Activated gamma-delta T cell (primary cell): ENCODE measurements at regions not wholly inside any gene's neighbourhood (a gene's known extent, or its start where the extent isn't known, plus 50 kb on each side); places are given as distances from the start of the nearest gene placed in this dataset.

Experiments used
- DNase-seq: peaks from one replicate; lab custom pipeline; 2025; lab: John Stamatoyannopoulos, UW

DNA sequence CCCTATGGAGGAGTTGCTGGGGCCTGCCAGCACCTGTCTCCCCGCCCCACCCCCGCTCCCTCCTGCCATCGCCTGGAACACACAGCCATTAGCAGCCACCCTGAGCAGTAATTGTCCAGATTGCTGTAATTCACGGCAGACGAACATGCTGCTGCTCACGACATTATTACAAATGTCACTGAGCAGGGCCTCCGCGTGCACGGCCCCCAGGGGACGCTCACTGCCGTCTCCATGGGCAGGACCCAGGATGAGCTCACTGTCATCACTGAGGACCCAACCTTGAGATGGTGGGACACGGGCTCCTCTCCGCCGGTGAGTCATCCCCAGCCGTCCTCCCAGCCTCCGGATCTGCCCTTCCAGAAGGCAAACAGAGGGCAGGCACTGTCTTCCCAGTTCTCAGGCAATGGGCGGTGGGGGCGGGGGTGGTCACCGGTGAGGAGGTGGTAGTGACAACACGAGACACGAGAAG is 100.4 kb downstream of the RFLNA start:
- no peak for DNase-seq

DNA sequence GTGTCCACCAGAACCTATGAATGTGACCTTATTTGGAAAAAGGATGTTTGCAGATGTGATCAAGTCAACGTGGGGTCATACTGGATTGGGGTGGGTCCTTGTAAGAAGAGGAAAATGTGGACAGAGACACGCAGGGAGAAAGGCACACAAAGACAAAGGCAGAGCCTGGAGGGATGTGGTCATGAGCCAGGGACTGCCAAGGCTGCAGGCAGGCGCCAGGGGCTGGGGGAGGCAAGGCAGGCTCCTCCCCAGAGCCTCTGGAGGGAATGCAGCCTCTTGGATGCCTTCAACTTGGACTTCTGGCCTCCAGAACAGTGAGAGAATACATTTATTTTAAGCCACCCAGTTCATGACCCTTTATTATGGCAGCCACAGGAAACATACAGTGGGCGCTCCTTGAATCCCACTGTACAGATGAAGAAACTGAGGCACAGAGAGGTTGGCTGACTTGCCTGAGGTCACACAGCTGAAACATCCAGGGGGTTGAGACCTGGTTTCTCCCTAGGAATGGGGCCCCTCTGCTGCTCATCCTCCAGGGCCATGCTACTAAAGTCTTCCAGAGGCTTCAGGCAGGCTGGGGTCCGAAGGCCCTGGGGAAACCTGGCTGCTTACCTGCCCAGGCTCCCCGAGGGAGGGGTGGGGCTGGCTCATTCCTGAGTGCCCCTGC is 99.7 kb downstream of the RFLNA start:
- no peak for DNase-seq

DNA sequence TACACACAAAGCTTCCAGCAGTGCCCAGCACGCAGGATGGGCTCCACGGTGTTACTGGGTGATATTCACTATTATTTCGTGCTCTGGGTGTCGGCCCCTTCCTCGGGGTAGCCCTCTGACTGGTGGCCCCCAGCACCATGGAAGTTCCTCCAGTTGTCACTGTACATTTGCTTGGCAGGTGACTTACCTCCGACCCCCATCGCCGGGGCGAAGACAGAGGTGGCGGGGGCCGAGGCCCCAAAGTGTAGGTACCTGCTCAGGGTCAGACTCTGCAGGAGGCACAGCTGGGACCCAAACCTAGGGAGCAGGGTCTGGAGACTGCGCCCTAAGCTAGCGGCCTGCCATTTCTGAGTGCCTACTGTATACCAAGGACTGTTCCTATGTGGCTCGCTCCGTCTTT is 98.9 kb downstream of the RFLNA start:
- no peak for DNase-seq

DNA sequence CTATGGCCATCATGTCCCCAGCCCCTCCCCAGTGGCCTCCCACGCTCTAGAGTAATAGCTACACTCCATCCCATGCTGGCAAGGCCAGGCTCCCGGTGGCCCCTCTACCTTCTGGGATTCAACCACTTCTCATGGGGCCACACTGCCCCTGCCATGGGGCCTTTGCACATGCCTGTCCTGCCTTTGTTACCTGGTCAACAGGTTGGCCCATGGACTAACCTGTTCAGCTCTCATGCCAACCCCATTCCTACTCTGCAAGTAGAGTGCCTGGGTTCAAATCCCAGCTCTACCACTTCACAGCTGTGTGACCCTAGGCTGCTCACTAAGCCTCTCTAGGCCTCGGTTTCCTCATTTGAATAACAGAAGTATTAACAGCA is 98.5 kb downstream of the RFLNA start:
- no peak for DNase-seq

DNA sequence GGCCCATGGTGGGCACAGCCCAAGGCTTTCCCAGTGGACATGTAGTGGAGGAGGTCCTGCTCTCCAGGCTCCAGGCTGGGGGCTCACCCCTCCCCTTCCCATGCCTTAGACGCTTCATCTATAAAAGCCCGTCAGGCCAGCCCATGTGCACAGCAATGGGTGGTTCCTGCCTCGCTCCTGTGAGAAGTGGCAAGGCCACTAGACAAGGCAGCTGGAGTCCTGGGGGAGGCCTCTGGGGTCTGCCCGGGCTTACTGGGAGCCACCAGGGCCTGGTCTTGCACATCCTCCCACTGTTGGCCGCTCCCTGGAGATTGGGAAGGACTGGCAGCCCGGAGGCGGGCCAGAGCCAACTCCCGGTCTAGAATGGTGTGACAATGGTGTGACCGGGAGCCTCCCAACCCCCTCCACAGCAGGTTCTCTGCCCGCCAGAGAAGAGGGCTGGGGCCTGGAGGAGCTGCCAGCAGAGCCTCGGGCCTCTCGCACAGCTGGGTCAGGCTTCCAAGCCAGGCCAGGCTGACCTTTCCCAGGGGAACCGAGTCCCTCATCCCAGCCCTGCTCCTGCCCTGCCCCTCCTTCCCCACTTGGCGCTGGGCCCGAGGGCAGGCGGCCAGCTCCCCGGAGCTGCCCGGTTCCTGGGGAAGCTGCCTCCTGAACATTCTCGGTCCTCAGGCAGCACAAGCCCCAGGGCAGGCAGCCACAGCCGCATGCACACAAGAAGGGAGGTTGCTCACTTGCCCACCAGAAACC is 97.9 kb downstream of the RFLNA start:
- DNase-seq = no peak

DNA sequence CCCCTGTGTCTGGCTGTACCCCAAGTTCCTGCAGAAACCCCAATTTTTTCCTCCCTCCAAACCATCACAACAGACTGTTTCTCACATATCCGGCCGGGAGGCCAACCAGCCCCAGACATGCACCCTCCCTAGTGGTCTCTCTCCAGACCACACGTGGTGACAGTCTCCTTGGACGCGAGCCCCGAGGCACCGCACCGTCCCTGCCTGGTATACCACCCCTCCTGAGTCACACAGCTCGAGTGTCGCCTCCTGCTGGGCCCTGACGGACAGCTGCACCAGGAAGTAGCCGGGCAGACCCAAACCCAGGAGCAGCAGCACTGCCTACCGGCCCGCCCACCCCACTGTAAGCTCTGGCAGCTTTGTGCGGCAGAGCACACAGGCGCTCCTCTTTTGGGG is 97.4 kb downstream of the RFLNA start:
- DNase-seq = no peak

DNA sequence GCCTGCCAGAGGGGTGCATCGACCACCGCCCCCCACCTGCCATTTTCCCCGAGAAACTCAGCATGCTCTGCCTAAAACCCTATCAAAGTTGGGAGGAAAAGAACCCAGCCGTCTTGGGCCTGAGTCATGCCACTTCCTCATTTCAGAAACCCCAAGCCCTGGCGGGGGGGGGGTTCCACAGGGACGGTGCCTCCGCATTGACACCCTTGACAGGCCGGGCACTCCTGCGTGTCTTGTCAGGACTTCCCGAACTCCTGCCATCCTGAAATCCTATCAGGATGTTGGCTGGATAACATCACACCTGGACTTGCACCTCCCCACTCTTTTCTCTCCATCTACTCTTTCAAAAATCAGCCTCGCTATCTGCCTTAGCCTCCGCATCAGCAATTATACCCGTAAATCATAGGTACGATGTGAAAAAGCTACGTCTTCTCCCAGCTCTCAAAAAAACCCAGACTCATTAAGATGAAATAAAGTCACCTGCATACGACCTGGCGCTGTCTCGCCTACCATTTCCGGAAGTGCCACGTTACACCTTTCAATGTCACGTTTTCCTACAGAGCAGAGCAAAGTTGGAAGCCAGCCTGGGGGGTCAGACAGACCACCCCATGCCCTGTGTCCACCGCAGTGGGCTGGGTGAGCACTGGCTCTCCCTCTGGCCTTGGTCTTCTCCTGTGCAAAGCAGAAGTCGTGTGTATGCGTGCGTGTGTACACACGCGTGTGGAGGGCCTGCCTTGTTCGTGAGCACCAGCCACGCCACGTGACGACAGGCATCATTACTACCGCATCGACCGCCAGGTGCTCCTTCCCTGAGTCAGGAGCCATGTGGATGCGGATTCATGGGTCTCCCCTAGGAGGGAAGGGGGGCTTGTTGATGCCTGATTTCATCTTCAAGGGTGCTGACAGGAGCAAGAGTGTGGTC is 96.7 kb downstream of the RFLNA start:
- no peak for DNase-seq

DNA sequence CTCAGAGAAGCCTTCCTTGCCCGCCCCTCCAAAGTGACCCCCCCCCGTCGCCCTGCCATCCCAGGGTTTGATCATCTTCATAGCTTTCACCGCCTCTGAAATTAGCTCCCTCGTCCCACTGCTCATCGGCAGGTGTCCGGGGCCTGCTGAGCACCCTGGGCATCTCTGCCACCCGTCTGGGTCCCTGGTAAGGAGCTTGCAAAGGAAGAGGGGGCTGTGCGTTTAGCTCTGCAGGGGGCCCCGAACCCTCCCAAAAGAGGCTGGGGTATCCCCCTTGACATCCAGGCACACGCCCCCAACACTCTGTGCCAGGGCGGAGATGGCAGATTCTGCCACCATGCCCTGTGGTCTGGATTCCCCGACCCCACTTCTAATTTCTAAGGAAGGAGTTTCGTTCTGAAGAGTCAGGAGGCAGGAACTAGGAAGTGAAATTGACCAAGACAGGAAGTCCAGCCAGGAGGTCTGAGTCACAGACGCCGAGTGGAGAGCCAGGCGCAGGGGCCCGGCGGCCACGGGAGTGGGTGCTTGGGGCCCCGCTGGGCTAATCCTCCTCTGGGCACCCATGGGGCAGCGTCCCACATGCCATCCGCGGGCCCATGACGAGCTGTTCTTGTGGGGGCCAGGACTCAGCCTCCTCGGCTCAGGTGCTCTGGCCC is 95.7 kb downstream of the RFLNA start:
- no peak for DNase-seq

DNA sequence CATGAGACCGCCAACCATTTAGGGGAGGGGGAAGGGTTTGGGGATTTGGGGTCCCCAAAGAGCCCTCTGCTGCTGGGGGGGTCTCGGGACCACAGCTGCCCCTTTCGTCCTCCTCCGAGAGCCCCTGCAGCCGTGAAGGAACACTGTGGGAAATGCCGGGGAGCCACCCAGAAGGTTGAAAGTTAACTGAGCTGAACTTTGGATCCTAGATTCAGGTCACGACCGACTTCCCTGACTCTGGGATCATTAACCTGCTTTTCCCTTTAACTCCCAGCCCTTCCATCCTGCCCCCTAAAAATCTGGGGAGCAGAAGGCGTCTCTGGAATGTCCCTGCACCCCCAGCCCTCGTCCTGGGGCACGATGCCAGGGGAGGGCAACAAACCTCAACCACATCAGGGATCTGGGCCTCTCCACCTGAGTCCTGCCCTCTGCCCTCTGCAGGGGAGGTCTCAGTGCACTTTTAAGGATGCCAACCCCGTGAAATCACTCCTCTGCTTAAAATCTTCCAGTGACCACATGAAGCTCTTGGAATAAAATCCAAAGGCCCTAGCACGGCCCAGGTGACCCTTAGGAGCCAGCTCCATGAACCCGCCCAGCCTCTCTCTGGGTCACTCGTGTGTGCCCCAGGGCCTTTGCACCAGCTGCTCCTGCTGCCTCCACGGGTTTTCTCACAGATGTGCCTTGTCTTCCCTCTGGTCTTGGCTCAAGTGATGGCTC is 95.0 kb downstream of the RFLNA start:
- DNase-seq = no peak

DNA sequence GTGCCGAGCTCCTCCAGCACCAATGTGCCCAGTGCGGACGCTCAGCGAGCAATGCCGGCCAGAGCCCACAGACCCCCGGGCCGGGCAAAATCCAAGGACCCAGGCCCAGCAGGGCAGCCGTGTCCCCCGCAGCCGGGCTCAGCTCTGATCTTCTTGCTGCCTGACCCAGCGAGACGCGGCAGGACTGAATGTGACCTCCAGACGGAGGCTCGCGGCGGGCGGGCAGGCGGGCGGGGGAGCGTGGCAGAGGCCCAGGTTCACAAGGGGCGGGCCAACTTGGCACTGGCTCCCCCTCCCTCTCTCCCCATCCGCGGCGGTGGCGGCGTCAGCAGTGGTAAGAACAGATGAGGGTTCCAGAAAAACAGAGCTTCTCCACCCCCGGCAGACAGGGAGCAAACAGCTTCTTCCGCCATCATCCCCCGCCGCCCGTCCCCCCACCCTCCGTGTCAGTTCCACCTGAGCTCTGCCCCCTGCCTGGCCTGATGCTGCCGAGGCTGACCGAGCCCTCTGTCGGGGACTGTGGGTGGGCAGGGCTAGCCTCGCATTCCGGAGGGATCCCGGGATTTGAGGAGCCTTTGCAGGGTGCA is 94.3 kb downstream of the RFLNA start:
- peak; percentile 64 for DNase-seq

DNA sequence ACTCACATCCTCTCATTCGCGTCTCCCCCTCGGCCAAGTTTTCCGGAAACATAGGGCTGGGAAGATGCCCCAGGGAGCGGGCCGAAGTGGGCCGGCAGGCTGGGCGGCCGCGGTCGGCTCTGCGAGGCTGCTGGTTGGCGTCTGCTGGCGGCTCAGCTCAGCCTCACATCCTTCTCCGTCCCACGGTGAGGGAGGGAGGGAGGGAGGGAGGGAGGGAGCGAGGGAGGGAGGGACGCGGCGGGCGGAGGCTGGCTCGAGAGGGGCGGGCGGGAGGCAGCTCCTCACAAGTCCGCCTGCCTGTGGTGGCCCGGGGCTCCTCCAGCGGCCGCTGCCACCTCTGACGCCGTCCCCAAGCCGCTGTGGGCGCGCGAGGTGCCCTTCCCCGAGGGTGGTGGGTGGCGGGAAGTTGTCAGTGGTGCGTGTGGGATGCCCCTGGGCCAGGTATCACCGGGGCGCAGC is 93.8 kb downstream of the RFLNA start:
- DNase-seq = peak; percentile 58

DNA sequence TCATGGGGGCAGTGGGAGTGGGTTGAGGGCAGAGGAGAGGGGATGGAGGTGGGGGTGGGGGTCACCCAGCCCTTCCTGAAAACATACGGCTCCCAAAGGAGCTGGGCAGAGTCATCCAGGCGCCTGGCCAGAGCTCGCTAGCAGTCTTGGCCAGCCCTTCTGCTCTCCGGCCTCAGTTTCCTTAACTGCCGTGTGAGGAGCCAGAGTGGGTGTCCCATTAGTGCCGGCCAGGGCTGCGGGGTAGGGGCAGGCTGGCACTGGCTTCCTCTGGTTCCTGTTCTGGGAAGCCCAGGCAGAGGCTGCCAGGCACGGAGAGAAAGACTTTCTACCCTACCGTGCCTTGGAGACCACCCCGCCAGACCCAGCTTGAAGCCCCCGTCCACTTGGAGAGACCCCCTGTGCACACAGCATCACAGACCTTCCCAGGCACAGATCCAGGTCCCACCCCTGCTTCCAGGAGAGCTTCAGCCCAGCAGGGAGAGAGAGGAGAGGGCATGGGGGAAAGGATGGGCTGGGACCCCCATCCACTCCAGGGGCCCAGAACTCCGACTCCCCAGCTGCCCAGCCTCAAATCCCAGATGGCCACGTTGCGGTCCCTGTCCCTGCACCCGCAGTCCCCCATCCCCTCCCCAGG is 93.3 kb downstream of the RFLNA start:
- DNase-seq = no peak

DNA sequence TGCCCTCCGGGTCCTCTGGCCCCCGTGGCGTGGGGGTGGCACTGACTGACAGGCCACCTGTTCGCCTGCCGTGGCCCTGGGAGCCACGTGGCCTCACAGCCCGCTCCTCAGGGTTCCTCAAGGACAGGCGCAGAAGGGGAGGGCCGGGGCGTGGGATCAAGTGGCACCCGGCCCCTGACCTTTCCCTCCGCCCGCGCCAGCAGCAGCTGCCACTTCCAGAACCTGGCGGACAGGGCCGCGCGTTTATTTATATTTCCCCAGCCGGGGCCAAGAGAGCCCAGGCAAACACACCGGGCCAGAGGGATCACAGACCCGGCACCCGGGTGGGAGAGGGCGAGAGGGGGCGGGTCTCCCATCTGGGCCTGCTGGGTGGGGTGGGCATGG is 92.6 kb downstream of the RFLNA start:
- no peak for DNase-seq

DNA sequence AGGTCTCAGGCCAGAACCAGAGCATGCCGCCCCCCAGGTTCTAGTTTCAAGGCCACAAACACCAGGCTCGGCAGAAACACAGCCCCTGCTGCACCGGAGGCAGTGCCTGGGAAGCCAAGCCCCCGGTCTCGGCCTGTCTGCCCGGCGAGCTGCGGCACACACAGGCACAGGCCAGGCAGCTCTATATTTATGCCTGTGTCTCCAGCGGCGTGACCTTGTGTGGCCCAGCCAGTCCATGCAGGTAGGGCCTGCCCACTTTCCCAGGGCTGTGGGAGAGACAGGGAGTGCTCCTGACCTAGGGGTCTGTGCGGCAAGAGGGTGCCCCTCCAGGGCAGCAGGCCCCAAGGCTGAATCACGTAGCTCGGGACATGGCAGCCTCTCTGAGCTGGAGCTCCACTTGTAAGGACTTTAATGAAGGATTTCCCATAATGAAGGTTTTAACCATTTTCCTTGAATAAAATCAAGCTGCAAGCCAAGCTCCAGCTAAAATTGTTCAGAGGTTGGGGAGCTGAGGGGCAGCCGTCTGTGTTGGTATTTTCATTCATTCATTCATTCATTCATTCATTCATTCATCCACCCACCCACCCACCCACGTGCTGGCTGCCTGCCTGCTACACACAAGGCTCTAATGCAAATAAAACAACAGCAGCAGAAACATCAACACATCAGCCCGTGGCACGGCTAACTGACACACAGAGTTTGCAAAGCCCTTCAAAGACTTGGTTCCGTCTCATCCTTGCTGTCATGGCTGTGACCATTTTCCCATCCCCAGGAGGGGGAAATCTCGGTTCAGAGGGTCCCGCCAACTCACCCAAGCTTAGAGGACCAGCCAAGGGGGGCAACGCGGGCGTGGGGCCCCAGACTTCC is 92.0 kb downstream of the RFLNA start:
- DNase-seq = no peak

DNA sequence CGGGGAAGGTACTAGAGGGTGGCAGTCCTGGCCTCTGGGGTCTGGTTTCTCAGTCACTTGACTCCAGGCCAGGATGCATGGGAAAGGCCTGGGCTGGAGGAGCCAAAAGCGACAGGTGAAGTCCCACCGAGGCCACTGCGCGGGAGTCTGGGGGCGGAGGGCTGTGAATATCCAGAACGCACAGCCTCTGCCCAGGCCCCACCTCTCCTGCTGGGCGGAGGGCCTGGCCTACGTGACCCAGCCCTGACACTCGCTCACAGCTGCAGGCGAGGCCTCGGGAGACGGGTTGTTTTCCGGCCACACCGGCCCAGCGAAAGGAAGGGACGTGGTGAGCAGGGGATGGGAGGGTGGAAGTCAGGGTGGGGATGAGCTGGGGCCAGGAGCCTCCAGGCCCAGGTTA is 91.2 kb downstream of the RFLNA start:
- no peak for DNase-seq

DNA sequence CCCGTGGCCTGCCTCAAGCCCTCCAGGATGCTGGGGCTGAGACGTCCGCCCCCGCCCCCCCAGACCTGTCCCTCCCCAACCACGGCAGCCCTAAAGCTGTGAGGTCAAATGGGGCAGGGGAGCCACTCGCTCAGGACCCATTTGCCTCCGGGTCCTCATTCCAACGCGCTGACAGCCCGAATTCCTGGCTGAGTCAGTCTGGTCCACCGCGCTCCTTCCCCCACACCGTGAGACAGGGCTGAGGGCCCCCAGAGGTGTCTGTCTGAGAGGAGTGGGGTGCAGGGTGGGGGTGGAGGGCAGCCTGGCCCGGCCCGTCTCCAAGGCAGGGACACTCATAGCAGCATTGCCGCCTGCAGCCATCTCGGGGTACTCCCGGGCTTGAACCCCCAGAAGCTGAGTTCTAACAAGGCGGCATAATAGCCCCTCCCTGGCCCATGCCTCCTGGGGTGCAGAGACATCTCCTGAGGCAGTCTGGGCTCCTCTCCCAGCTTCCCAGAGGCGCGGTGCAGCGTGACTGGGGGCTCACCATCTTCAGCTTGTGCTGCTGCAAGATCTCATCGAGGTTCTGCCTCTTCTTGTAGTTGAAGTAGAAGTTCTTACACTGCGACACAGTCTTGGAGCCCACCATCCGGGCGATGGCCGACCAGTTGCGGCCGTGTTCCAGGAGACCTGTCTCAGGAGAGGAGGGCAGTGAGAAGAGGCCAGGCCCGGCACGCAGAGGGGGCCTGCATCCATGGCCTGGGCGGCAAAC is 90.5 kb downstream of the RFLNA start:
- DNase-seq = no peak

DNA sequence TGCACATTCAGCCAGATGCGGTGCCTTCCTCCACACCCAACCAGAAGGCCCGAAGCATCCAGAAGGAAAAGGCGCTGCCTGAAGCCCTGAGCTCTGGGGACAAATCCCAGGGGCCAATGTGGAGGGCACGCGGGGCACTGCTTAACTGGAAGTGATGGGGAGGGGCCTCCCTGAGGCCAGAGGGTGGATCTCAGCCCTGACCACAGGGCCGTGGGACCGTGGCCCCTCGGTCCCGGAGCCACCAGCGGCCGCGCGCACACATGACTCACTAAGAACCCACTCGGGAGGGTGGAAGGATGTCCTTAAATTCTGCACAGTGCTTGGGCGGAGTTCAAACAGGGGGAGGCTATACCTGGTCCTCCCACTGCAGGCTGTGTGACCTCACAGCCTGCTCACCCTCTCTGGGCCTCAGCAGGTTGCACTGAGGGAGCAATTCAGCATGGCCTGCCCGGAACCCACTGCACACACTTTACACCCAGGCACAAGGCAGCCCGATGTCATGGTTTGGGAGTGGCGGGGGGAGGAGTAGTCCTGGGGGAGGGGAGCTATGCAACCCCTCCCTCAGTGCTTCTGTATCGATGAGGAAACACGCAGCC is 89.5 kb downstream of the RFLNA start:
- no peak for DNase-seq

DNA sequence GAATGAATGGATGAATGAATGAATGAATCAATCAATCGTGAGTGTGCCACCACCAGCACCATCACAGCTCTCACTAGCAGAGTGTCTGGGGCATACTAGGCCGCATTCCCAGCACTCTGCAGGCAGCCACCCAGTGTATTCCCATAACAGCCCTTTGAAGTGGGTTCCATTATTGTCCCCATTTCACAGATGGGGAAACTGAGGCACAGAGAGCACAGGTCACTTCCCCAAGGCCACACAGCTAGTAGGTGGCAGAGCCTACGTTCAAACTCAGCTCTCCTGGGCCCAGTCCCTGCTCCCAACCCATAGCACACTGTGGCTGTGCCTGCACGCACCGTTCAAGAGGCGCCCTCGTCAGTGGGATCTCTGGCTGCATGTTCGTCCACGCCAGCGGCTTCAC is 88.1 kb downstream of the RFLNA start:
- no peak for DNase-seq
